Retinal pigment epithelial cell (primary cell): ENCODE measurements at regions not wholly inside any gene's neighbourhood (a gene's known extent, or its start where the extent isn't known, plus 50 kb on each side); places are given as distances from the start of the nearest gene placed in this dataset.
"Not testable (repeated sequence)": the region's sequence is repeated elsewhere in the genome, so short reads cannot be mapped to it uniquely, and the experiment has no call there.

ENCODE experiments used
- DNase-seq: peaks from one replicate; pipeline ENCODE4 v3.0.0-alpha.2; 2010; ENCODE audit warnings: low read depth
- H3K4me3 ChIP-seq: 2 replicates; pipeline ENCODE4 v1.5.1; 2011; ENCODE audit warnings: mild to moderate bottlenecking, low read length, control low read depth, moderate library complexity
- CTCF ChIP-seq: conservative IDR thresholded peaks from 2 replicates; pipeline ENCODE4 v1.5.1; 2011; ENCODE audit warnings: low read depth, low read length, control low read depth, inconsistent platforms

- no peak overlapping the region for H3K4me3 ChIP-seq
- DNase-seq, result peak; percentile 65
- no peak for TF ChIP-seq CTCF
Measured at GRCh38 chr5:17127743-17128231, 89.6 kb upstream of the BASP1 start.

- DNase-seq, result no peak
- H3K4me3 ChIP-seq, result no peak overlapping the region
- no peak for TF ChIP-seq CTCF
Measured at GRCh38 chr5:17129093-17129849, 88.2 kb upstream of the BASP1 start.

- not testable (repeated sequence) for H3K4me3 ChIP-seq, DNase-seq
Measured at GRCh38 chr5:17130302-17130701, 87.1 kb upstream of the BASP1 start.

GRCh38 chr5:17132444-17133083 lies 84.9 kb upstream of the BASP1 start:
- no peak overlapping the region for H3K4me3 ChIP-seq
- TF ChIP-seq CTCF, result peak; percentile 60
- no peak for DNase-seq

- DNase-seq, result no peak
Measured at GRCh38 chr5:17135050-17135449, 82.4 kb upstream of the BASP1 start.

GRCh38 chr5:17143335-17143734 lies 74.1 kb upstream of the BASP1 start:
- H3K4me3 ChIP-seq, result no peak overlapping the region
- no peak for TF ChIP-seq CTCF
- DNase-seq, result no peak

More at GRCh38 chr5:17135050-17135449, 82.4 kb upstream of the BASP1 start:
- no peak overlapping the region for H3K4me3 ChIP-seq
- TF ChIP-seq CTCF, result no peak

- no peak for TF ChIP-seq CTCF
- H3K4me3 ChIP-seq, result no peak overlapping the region
- DNase-seq, result no peak
Measured at GRCh38 chr5:17146280-17146841, 71.1 kb upstream of the BASP1 start.
